ENCODE measurements at regions not wholly inside any gene's neighbourhood (a gene's known extent, or its start where the extent isn't known, plus 50 kb on each side); places are given as distances from the start of the nearest gene placed in this dataset.
"Not testable (repeated sequence)": the region's sequence is repeated elsewhere in the genome, so short reads cannot be mapped to it uniquely, and the experiment has no call there.

- TF ChIP-seq, protein P1, sequence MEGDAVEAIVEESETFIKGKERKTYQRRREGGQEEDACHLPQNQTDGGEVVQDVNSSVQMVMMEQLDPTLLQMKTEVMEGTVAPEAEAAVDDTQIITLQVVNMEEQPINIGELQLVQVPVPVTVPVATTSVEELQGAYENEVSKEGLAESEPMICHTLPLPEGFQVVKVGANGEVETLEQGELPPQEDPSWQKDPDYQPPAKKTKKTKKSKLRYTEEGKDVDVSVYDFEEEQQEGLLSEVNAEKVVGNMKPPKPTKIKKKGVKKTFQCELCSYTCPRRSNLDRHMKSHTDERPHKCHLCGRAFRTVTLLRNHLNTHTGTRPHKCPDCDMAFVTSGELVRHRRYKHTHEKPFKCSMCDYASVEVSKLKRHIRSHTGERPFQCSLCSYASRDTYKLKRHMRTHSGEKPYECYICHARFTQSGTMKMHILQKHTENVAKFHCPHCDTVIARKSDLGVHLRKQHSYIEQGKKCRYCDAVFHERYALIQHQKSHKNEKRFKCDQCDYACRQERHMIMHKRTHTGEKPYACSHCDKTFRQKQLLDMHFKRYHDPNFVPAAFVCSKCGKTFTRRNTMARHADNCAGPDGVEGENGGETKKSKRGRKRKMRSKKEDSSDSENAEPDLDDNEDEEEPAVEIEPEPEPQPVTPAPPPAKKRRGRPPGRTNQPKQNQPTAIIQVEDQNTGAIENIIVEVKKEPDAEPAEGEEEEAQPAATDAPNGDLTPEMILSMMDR (IDR thresholded peaks at IDR 0.05; ENCODE audit: insufficient read depth, low read length), result no peak
- no peak for DNase-seq (ENCODE audit: low read depth)
- no peak overlapping the region for H3K4me3 ChIP-seq (ENCODE audit: low read depth, low read length)
Observed at GRCh38 chr4:170698334-170698733, 608.6 kb upstream of the AADAT start.

- no peak for DNase-seq (ENCODE audit: low read depth)
- TF ChIP-seq, protein P1 (IDR thresholded peaks at IDR 0.05; ENCODE audit: insufficient read depth, low read length), result no peak
- H3K4me3 ChIP-seq (ENCODE audit: low read depth, low read length), result no peak overlapping the region
Observed at GRCh38 chr4:170697845-170698244, 608.1 kb upstream of the AADAT start.

- DNase-seq (ENCODE audit: low read depth), result no peak
- TF ChIP-seq, protein P1 (IDR thresholded peaks at IDR 0.05; ENCODE audit: insufficient read depth, low read length), result no peak
- H3K4me3 ChIP-seq (ENCODE audit: low read depth, low read length), result no peak overlapping the region
Observed at GRCh38 chr4:170697045-170697444, 607.3 kb upstream of the AADAT start.

DNA sequence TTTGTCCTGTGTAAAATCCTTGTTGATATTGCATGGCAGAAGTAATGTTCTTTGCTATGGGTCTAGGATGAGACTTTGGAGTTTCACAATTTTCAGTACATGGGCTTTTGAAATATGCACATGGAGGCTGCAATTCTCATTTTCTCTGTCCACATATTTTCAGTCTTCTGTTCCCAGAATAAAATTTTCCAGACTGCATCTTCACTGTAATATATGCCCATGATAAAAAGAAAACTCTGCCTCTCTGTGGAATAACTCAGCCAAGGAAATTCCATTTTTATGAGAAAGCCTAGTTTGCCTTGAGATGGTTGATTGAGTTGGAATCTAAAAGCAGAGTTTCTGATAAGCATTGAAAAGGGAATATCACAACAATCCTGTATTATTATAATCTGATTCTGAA lies 601.4 kb upstream of the AADAT start:
- peak; percentile 15 for DNase-seq (ENCODE audit: low read depth)
- no peak overlapping the region for H3K4me3 ChIP-seq (ENCODE audit: low read depth, low read length)
- TF ChIP-seq, protein P1 (IDR thresholded peaks at IDR 0.05; ENCODE audit: insufficient read depth, low read length), result no peak

- DNase-seq (ENCODE audit: low read depth), result no peak
- TF ChIP-seq, protein P1 (IDR thresholded peaks at IDR 0.05; ENCODE audit: insufficient read depth, low read length), result no peak
- no peak overlapping the region for H3K4me3 ChIP-seq (ENCODE audit: low read depth, low read length)
Observed at GRCh38 chr4:170687751-170688150, 598.0 kb upstream of the AADAT start.

DNA sequence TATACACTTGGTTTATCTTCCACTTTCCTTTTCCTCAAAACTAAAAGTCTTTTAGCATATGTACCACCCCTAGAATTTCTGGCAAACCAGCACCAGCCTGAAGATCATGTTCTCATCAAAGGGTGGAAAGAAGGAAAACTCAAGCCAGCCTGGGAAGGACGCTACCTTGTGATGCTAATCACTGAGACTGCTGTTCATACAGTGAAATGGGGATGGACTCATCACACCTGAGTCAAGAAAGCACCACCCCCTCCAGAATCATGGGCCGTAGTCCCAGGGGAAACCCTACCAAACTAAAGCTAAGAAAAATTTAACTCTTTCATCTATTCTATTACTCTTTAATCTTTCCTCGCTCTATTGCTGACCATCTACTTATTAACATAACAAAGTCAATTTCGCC lies 595.9 kb upstream of the AADAT start:
- H3K4me3 ChIP-seq (ENCODE audit: low read depth, low read length); DNase-seq (ENCODE audit: low read depth): not testable (repeated sequence)

GRCh38 chr4:170682558-170683294 lies 593.0 kb upstream of the AADAT start:
- H3K4me3 ChIP-seq (ENCODE audit: low read depth, low read length), result no peak overlapping the region
- TF ChIP-seq, protein P1 (IDR thresholded peaks at IDR 0.05; ENCODE audit: insufficient read depth, low read length), result no peak
- no peak for DNase-seq (ENCODE audit: low read depth)

- DNase-seq (ENCODE audit: low read depth); H3K4me3 ChIP-seq (ENCODE audit: low read depth, low read length): not testable (repeated sequence)
Observed at GRCh38 chr4:170682087-170682486, 592.3 kb upstream of the AADAT start.
